ENCODE measurements at regions not wholly inside any gene's neighbourhood (a gene's known extent, or its start where the extent isn't known, plus 50 kb on each side); places are given as distances from the start of the nearest gene placed in this dataset.

DNA sequence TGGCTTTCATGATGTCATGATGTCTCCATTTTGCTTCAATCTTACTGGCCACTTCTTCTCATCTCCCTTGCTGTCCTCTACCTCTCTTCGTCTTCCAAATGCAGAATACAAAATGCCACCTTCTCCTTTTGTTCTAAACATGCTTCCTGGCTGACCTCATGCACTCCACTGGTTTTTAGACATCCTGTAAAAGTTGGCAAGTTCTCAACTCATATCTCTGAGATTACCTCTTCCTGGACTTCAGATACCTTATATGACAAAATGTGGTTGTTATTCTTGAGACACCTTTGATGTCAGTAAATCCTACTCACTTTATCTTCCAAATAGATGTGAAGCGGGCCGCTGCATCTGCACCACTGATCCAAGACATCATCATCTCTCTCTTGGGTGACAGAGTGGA is 212.7 kb upstream of the FOXA2 start:
- TF ChIP-seq KDM5B (IDR thresholded peaks at IDR 0.05; ENCODE audit: insufficient replicate concordance, low read depth, low read length) (no peak), SRSF9 (IDR thresholded peaks at IDR 0.05; ENCODE audit: borderline replicate concordance, low read depth, low read length) (no peak)
- TF ChIP-seq, protein P1, sequence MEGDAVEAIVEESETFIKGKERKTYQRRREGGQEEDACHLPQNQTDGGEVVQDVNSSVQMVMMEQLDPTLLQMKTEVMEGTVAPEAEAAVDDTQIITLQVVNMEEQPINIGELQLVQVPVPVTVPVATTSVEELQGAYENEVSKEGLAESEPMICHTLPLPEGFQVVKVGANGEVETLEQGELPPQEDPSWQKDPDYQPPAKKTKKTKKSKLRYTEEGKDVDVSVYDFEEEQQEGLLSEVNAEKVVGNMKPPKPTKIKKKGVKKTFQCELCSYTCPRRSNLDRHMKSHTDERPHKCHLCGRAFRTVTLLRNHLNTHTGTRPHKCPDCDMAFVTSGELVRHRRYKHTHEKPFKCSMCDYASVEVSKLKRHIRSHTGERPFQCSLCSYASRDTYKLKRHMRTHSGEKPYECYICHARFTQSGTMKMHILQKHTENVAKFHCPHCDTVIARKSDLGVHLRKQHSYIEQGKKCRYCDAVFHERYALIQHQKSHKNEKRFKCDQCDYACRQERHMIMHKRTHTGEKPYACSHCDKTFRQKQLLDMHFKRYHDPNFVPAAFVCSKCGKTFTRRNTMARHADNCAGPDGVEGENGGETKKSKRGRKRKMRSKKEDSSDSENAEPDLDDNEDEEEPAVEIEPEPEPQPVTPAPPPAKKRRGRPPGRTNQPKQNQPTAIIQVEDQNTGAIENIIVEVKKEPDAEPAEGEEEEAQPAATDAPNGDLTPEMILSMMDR (IDR thresholded peaks at IDR 0.05 in 2 of 3, conservative IDR thresholded peaks at IDR 0.05 in 1 of 3; ENCODE audit: insufficient read depth in 2 of 3, low read depth in 1 of 3, low read length in 3 of 3), result no peak

Data from K562 (cell line).